Ascending aorta (tissue), 2 donors: ENCODE measurements at regions not wholly inside any gene's neighbourhood (a gene's known extent, or its start where the extent isn't known, plus 50 kb on each side); places are given as distances from the start of the nearest gene placed in this dataset.
"Not testable (repeated sequence)": the region's sequence is repeated elsewhere in the genome, so short reads cannot be mapped to it uniquely, and the experiment has no call there.

Experiments
- DNase-seq, 2 donors: peaks; one replicate each; pipeline ENCODE4 v3.0.0-alpha.2; 2019; ENCODE audit warnings: low spot score in 2 of 2
- H3K27ac ChIP-seq, 2 donors: fragments of 200-600 bp; sonication (generic); one replicate each; pipeline ENCODE4 v1.5.1; 2016 to 2017; ENCODE audit warnings: mild to moderate bottlenecking in 1 of 2
- H3K27me3 ChIP-seq: fragments of 200-600 bp; sonication (generic); one replicate; pipeline ENCODE4 v1.5.1; 2017
- H3K36me3 ChIP-seq, 2 donors: fragments of 200-600 bp; sonication (generic); one replicate each; pipeline ENCODE4 v1.5.1; 2016
- H3K4me1 ChIP-seq, 2 donors: fragments of 200-600 bp; sonication (generic); one replicate each; pipeline ENCODE4 v1.5.1; 2016 to 2017; ENCODE audit warnings: mild to moderate bottlenecking in 1 of 2
- H3K4me3 ChIP-seq, 2 donors: fragments of 200-600 bp; sonication (generic); one replicate each; pipeline ENCODE4 v1.5.1; 2016 to 2017; ENCODE audit warnings: mild to moderate bottlenecking in 1 of 2
- H3K9me3 ChIP-seq, 2 donors: fragments of 200-600 bp; sonication (generic); one replicate each; pipeline ENCODE4 v1.5.1; 2016
- intact Hi-C: fragments of 100-400 bp; cut with DNase I; formaldehyde crosslinking; loops from one replicate; pipeline ENCODE4 v1.15.1; 2023
- TF ChIP-seq, protein P1 (sequence below), 3 experiments: fragments of 200-600 bp in 2 of 3; fragments of 450-650 bp in 1 of 3; sonication (generic) in 2 of 3; IDR thresholded peaks; one replicate each; pipeline ENCODE4 v1.5.1; 2016 to 2019; ENCODE audit warnings: antibody characterized with exemption in 3 of 3, mild to moderate bottlenecking in 1 of 3, moderate library complexity in 1 of 3

GRCh38 chr7:3180604-3181003 is 120.4 kb upstream of the SDK1 start:
- Histone ChIP-seq H3K9me3 (no peaks in the 10 kb centered on the region), H3K36me3 (no peaks in the 10 kb centered on the region), H3K4me3 (no peak overlapping the region), H3K27me3 (no peaks in the 10 kb centered on the region), H3K4me1 (no peaks in the 10 kb centered on the region), H3K27ac (no peak overlapping the region)
- DNase-seq = no peak
- intact Hi-C loops = no loop called here
- TF ChIP-seq, protein P1, sequence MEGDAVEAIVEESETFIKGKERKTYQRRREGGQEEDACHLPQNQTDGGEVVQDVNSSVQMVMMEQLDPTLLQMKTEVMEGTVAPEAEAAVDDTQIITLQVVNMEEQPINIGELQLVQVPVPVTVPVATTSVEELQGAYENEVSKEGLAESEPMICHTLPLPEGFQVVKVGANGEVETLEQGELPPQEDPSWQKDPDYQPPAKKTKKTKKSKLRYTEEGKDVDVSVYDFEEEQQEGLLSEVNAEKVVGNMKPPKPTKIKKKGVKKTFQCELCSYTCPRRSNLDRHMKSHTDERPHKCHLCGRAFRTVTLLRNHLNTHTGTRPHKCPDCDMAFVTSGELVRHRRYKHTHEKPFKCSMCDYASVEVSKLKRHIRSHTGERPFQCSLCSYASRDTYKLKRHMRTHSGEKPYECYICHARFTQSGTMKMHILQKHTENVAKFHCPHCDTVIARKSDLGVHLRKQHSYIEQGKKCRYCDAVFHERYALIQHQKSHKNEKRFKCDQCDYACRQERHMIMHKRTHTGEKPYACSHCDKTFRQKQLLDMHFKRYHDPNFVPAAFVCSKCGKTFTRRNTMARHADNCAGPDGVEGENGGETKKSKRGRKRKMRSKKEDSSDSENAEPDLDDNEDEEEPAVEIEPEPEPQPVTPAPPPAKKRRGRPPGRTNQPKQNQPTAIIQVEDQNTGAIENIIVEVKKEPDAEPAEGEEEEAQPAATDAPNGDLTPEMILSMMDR (IDR thresholded peaks at IDR 0.05) = no peak

DNA sequence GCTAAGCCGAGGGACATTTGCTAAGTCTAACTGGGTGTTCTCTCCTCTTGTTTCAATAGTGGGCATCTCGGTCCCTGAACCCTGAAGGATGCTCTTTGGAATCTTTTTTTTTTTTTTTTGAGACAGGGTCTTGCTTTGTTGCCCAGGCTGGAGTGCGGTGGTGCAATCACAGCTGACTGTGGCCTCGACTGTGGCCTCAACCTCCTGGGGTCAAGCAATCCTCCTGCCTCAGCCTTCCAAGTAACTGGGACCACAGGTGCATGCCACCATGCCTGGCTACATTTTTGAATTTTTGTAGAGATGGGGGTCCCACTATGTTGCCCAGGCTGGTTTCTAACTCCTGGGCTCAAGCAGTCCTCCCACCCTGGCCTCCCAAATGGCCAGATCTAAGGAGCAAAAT is 119.0 kb upstream of the SDK1 start:
- DNase-seq, H3K4me3 ChIP-seq, intact Hi-C loops, H3K36me3 ChIP-seq, H3K4me1 ChIP-seq, H3K9me3 ChIP-seq, H3K27ac ChIP-seq, H3K27me3 ChIP-seq: not testable (repeated sequence)

GRCh38 chr7:3187444-3188040 is 113.5 kb upstream of the SDK1 start:
- TF ChIP-seq, protein P1 (IDR thresholded peaks at IDR 0.05) = no peak
- no peak overlapping the region for H3K27ac ChIP-seq
- no peaks in the 10 kb centered on the region for H3K4me1 ChIP-seq
- no peak for DNase-seq
- no peaks in the 10 kb centered on the region for H3K9me3 ChIP-seq
- H3K4me3 ChIP-seq = no peak overlapping the region
- no peaks in the 10 kb centered on the region for H3K27me3 ChIP-seq
- H3K36me3 ChIP-seq = no peaks in the 10 kb centered on the region
- intact Hi-C loops = no loop called here

DNA sequence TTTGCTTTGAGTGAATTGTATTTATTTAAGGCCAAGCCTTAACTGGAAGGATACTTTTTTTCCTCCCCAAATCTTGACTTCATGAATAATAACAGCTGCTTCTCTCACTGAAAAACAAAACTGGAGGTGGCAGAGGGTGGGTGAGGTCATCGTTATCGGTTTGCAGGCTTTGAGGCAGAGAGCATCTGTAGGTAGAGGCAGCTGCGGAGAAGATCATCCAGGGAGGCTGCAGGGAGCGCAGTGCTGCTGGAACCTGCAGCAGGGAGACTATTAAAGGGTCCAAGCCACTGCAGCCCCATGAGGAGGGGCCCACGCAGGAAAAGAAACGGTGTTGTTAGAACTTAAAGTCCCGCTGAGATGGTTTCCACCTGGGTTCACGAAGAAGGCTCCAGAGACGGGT is 112.1 kb upstream of the SDK1 start:
- no peaks in the 10 kb centered on the region for H3K27me3 ChIP-seq
- H3K9me3 ChIP-seq = no peaks in the 10 kb centered on the region
- intact Hi-C loops = no loop called here
- TF ChIP-seq, protein P1 (IDR thresholded peaks at IDR 0.05) = no peak
- DNase-seq = no peak
- no peaks in the 10 kb centered on the region for H3K36me3 ChIP-seq
- no peaks in the 10 kb centered on the region for H3K4me1 ChIP-seq
- H3K4me3 ChIP-seq = no peak overlapping the region
- H3K27ac ChIP-seq = no peak overlapping the region

DNA sequence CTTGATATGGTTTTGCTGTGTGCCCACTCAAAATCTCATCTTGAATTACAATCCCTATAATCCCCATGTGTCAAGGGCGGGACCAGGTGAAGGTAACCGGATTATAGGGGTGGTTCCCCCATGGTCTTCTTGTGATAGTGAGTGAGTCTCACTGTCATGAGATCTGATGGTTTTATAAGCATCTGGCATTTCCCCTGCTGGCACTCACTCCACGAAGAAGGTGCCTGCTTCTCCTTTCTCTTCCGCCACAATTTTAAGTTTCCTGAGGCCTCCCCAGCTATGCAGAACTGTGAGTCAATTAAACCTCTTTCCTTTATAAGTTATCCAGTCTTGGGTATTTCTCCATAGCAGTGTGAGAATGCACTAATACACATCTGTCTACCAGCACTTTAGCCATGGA is 109.5 kb upstream of the SDK1 start:
- no peaks in the 10 kb centered on the region for H3K9me3 ChIP-seq
- no peaks in the 10 kb centered on the region for H3K4me1 ChIP-seq
- H3K36me3 ChIP-seq = no peaks in the 10 kb centered on the region
- H3K4me3 ChIP-seq = no peak overlapping the region
- DNase-seq = no peak
- intact Hi-C loops = no loop called here
- no peaks in the 10 kb centered on the region for H3K27me3 ChIP-seq
- TF ChIP-seq, protein P1 (IDR thresholded peaks at IDR 0.05) = no peak
- no peak overlapping the region for H3K27ac ChIP-seq

DNA sequence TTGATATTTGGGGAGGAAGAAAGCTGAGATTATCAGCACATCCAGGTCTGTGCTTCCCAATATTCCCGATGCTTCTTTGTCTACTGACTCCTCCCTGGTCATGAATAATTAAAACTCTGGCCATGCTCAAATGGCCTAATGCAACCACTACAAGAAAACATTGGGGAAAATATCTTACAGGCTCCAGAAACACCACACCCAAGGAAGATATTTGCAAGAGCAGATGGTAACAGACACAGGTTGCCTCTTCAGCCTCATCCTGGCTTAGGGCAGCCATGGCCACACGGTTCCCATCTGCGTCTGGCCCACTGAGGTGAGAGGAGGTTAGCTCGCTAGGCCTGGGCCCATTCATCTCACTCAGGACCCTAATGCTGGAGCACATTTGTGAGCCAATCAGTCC is 108.4 kb upstream of the SDK1 start:
- no peak for DNase-seq

More for the DNA sequence above, 108.4 kb upstream of the SDK1 start:
- Histone ChIP-seq H3K4me3 (no peak overlapping the region), H3K4me1 (no peaks in the 10 kb centered on the region), H3K27me3 (no peaks in the 10 kb centered on the region), H3K36me3 (no peaks in the 10 kb centered on the region), H3K27ac (no peak overlapping the region), H3K9me3 (no peaks in the 10 kb centered on the region)
- intact Hi-C loops = no loop called here
- TF ChIP-seq, protein P1 (IDR thresholded peaks at IDR 0.05) = no peak
